OCI-LY1 (cell line): ENCODE measurements at regions not wholly inside any gene's neighbourhood (a gene's known extent, or its start where the extent isn't known, plus 50 kb on each side); places are given as distances from the start of the nearest gene placed in this dataset.

ENCODE experiments used
- H2AFZ ChIP-seq: fragments of 200-600 bp; sonication (generic), shearing (Covaris generic); 2 replicates; pipeline ENCODE4 v1.6.0; 2014; ENCODE audit warnings: antibody characterized with exemption, mild to moderate bottlenecking, low read length
- H3F3A ChIP-seq: fragments of 200-600 bp; sonication (generic), shearing (Covaris generic); 2 replicates; pipeline ENCODE4 v1.6.0; 2014; ENCODE audit warnings: mild to moderate bottlenecking, antibody characterized with exemption, low read length, moderate library complexity; ENCODE audit not compliant: insufficient read depth
- H3K27ac ChIP-seq: fragments of 200-600 bp; sonication (generic); 2 replicates; pipeline ENCODE4 v1.5.1; 2014; ENCODE audit warnings: low read length, mixed run types, mild to moderate bottlenecking, low read depth; ENCODE audit not compliant: poor library complexity, severe bottlenecking
- H3K27me3 ChIP-seq: fragments of 200-600 bp; sonication (generic); 2 replicates; pipeline ENCODE4 v1.6.0; 2014; ENCODE audit warnings: antibody characterized with exemption, mild to moderate bottlenecking, low read length, moderate library complexity; ENCODE audit not compliant: insufficient read depth
- H3K36me3 ChIP-seq: fragments of 200-600 bp; sonication (generic); 2 replicates; pipeline ENCODE4 v1.6.1; 2014; ENCODE audit warnings: mild to moderate bottlenecking, antibody characterized with exemption, low read length, moderate library complexity, mixed read lengths; ENCODE audit not compliant: insufficient read depth
- H3K4me1 ChIP-seq: fragments of 200-600 bp; sonication (generic); 2 replicates; pipeline ENCODE4 v1.5.1; 2014; ENCODE audit warnings: mild to moderate bottlenecking, low read length, moderate library complexity; ENCODE audit not compliant: insufficient read depth, severe bottlenecking
- H3K4me2 ChIP-seq: fragments of 200-600 bp; sonication (generic), shearing (Covaris generic); 2 replicates; pipeline ENCODE4 v1.6.1; 2014; ENCODE audit warnings: low read length
- H3K4me3 ChIP-seq: fragments of 200-600 bp; sonication (generic); 2 replicates; pipeline ENCODE4 v1.5.1; 2014; ENCODE audit warnings: low read length, low read depth, mild to moderate bottlenecking, mixed read lengths; ENCODE audit not compliant: poor library complexity, severe bottlenecking
- H3K79me2 ChIP-seq: fragments of 200-600 bp; shearing (Covaris generic); 2 replicates; pipeline ENCODE4 v1.6.1; 2016; ENCODE audit warnings: mixed run types, low read length, mixed read lengths; ENCODE audit not compliant: insufficient read depth
- H3K9ac ChIP-seq: fragments of 200-600 bp; sonication (generic), shearing (Covaris generic); 2 replicates; pipeline ENCODE4 v1.6.1; 2014; ENCODE audit warnings: mild to moderate bottlenecking, low read length, mixed read lengths
- H3K9me2 ChIP-seq: fragments of 200-600 bp; sonication (generic), shearing (Covaris generic); 2 replicates; pipeline ENCODE4 v1.6.1; 2014; ENCODE audit warnings: low read depth, mild to moderate bottlenecking, low read length, mixed read lengths
- H3K9me3 ChIP-seq: fragments of 200-600 bp; shearing (Covaris generic); 2 replicates; pipeline ENCODE4 v1.6.1; 2014; ENCODE audit warnings: low read length, mixed read lengths
- H4K20me1 ChIP-seq: fragments of 200-600 bp; sonication (generic), shearing (Covaris generic); 2 replicates; pipeline ENCODE4 v1.6.0; 2016; ENCODE audit warnings: mild to moderate bottlenecking, low read length; ENCODE audit not compliant: insufficient read depth
- EZH2 ChIP-seq: fragments of 200-600 bp; sonication (generic), shearing (Covaris generic); IDR thresholded peaks from 2 replicates; pipeline ENCODE4 v1.8.0; 2017; ENCODE audit warnings: borderline replicate concordance, mixed run types, mild to moderate bottlenecking, antibody characterized with exemption, low read length, moderate library complexity, mixed read lengths
- TF ChIP-seq, protein P1 (sequence below): fragments of 200-600 bp; sonication (generic), shearing (Covaris generic); IDR thresholded peaks from 2 replicates; pipeline ENCODE4 v1.5.1; 2017; ENCODE audit warnings: mild to moderate bottlenecking, antibody characterized with exemption, low read length, moderate library complexity, mixed read lengths

DNA sequence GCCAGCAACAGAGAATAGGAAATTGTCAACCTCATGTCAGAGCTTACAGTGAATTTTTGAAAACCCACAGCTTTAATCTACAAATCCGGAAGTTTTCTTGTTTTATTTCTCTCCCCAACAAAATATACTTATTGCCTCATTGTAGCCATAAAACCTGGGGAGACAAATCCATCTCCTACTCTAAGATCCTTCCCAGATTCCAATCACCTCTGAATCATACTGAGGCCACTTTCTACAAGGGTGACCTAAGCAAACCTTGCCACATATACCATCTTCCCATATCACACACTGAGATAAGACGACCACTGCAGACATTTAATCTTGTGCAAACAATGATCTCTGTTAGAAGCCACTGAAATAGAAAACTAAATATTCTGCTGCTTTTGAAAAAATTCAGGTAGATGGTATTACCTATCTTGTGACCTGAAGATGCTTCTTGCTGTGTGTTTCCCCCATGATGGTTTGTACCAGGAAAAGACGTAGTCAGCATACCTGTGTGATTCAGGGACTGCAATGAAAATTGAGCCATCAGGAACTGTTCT is 171.5 kb upstream of the DUSP10 start:
- no peak for TF ChIP-seq EZH2
- TF ChIP-seq, protein P1, sequence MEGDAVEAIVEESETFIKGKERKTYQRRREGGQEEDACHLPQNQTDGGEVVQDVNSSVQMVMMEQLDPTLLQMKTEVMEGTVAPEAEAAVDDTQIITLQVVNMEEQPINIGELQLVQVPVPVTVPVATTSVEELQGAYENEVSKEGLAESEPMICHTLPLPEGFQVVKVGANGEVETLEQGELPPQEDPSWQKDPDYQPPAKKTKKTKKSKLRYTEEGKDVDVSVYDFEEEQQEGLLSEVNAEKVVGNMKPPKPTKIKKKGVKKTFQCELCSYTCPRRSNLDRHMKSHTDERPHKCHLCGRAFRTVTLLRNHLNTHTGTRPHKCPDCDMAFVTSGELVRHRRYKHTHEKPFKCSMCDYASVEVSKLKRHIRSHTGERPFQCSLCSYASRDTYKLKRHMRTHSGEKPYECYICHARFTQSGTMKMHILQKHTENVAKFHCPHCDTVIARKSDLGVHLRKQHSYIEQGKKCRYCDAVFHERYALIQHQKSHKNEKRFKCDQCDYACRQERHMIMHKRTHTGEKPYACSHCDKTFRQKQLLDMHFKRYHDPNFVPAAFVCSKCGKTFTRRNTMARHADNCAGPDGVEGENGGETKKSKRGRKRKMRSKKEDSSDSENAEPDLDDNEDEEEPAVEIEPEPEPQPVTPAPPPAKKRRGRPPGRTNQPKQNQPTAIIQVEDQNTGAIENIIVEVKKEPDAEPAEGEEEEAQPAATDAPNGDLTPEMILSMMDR, result no peak
- no peaks in the 10 kb centered on the region for H4K20me1 ChIP-seq
- H3K27me3 ChIP-seq, result no peaks in the 10 kb centered on the region
- no peak overlapping the region for H3K4me3 ChIP-seq
- H3K9me3 ChIP-seq, result no peaks in the 10 kb centered on the region
- no peak overlapping the region for H3K4me2 ChIP-seq
- no peaks in the 10 kb centered on the region for H3K36me3 ChIP-seq
- peaks cover 23% of the 10 kb centered on the region for H3K4me1 ChIP-seq
- H3K9me2 ChIP-seq, result no peaks in the 10 kb centered on the region
- no peak overlapping the region for H3K9ac ChIP-seq
- H3K27ac ChIP-seq, result no peak overlapping the region
- H2AFZ ChIP-seq, result no peak overlapping the region
- no peaks in the 10 kb centered on the region for H3K79me2 ChIP-seq
- no peaks in the 10 kb centered on the region for H3F3A ChIP-seq

DNA sequence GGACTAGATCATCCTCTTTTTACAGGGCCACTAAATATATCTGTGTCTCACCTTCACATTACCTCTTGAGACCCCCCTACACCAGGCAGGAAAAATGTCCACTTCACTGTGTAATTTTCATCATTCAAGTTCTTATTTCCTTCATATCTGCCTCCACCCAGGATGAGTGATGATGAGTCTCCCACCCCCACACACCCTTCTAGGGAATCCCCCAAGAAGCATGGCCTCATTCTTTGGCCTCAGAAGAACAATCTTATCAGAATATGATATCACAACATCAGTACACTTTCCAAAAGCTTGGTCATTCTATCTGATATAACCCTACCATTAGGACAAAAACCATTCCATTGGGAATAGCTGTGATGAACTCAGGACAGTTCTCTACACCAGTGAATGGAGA is 170.3 kb upstream of the DUSP10 start:
- Histone ChIP-seq H4K20me1 (no peaks in the 10 kb centered on the region), H3K27me3 (no peaks in the 10 kb centered on the region), H3K4me3 (no peak overlapping the region), H3K27ac (no peak overlapping the region), H3K4me2 (no peak overlapping the region), H3K9me3 (no peaks in the 10 kb centered on the region), H3K36me3 (no peaks in the 10 kb centered on the region), H3F3A (no peaks in the 10 kb centered on the region), H3K79me2 (no peaks in the 10 kb centered on the region), H2AFZ (no peak overlapping the region), H3K9me2 (no peaks in the 10 kb centered on the region), H3K4me1 (peaks cover 24% of the 10 kb centered on the region), H3K9ac (no peak overlapping the region)
- TF ChIP-seq EZH2, result no peak
- TF ChIP-seq, protein P1, result no peak

DNA sequence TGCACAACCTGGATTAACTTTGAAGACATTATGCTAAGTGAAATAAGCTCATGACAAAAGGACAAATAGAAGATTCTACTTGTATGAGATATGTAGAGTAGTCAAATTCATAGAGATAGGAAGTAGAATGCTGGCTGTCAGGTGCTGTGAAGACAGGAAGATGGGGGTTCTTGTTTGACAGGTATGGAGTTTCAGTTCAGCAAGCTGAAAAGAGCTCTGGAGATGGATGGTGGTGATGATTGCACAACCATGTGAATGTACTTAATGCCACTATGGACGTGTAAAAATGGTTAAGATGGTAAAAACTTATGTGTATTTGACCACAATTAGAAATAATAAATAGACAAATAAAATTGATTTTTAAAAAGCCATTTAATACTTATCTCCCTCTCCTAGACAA is 169.8 kb upstream of the DUSP10 start:
- H3K9me3 ChIP-seq, result no peaks in the 10 kb centered on the region
- no peaks in the 10 kb centered on the region for H3K9me2 ChIP-seq
- H3K4me2 ChIP-seq, result no peak overlapping the region
- H3K9ac ChIP-seq, result no peak overlapping the region
- no peaks in the 10 kb centered on the region for H3K36me3 ChIP-seq
- no peak overlapping the region for H2AFZ ChIP-seq
- H3F3A ChIP-seq, result no peaks in the 10 kb centered on the region
- H3K27me3 ChIP-seq, result no peaks in the 10 kb centered on the region
- TF ChIP-seq EZH2, result no peak
- H3K79me2 ChIP-seq, result no peaks in the 10 kb centered on the region
- H4K20me1 ChIP-seq, result no peaks in the 10 kb centered on the region
- H3K27ac ChIP-seq, result no peak overlapping the region
- H3K4me1 ChIP-seq, result peaks cover 24% of the 10 kb centered on the region
- H3K4me3 ChIP-seq, result no peak overlapping the region

DNA sequence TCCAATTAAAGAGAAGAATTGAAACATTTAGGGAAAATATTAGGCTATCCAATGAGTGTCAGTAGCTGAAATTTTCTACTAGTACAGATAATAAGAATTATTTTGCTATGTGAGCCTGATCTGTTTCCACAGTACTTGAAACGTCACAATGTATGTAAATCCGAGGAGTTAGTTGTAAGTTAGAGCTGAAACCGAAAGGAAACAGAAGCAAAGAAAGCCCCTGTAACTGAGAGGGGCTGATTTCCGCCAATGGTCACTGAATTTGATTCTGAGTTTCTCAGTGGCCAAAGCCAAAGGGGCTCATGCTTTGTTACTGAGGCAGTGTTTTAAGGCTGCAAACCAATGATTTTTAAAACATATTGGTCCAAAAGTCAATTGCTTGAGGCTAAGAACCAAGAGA is 168.3 kb upstream of the DUSP10 start:
- no peak overlapping the region for H3K4me2 ChIP-seq
- H3K9ac ChIP-seq, result no peak overlapping the region

More for the DNA sequence above, 168.3 kb upstream of the DUSP10 start:
- no peaks in the 10 kb centered on the region for H3K9me2 ChIP-seq
- no peaks in the 10 kb centered on the region for H3K27me3 ChIP-seq
- H4K20me1 ChIP-seq, result no peaks in the 10 kb centered on the region
- no peaks in the 10 kb centered on the region for H3F3A ChIP-seq
- H2AFZ ChIP-seq, result no peak overlapping the region
- no peak overlapping the region for H3K27ac ChIP-seq
- H3K36me3 ChIP-seq, result no peaks in the 10 kb centered on the region
- no peaks in the 10 kb centered on the region for H3K9me3 ChIP-seq
- no peaks in the 10 kb centered on the region for H3K79me2 ChIP-seq
- peaks cover 24% of the 10 kb centered on the region for H3K4me1 ChIP-seq
- no peak overlapping the region for H3K4me3 ChIP-seq
- no peak for TF ChIP-seq EZH2
- TF ChIP-seq, protein P1, result no peak
